Erythroblast (primary cell): ENCODE measurements at regions not wholly inside any gene's neighbourhood (a gene's known extent, or its start where the extent isn't known, plus 50 kb on each side); places are given as distances from the start of the nearest gene placed in this dataset.

Experiments
- DNase-seq, 2 experiments: peaks; one replicate each; lab custom pipeline; 2025; lab: John Stamatoyannopoulos, UW
- GATA1 ChIP-seq: IDR thresholded peaks from 2 replicates; pipeline ENCODE4 v1.6.1; 2011; ENCODE audit warnings: low read depth, mild to moderate bottlenecking, control low read depth, low read length, moderate library complexity
- POLR2A ChIP-seq: IDR thresholded peaks from 2 replicates; pipeline ENCODE4 v1.6.1; 2011; ENCODE audit warnings: mild to moderate bottlenecking, low read length

DNA sequence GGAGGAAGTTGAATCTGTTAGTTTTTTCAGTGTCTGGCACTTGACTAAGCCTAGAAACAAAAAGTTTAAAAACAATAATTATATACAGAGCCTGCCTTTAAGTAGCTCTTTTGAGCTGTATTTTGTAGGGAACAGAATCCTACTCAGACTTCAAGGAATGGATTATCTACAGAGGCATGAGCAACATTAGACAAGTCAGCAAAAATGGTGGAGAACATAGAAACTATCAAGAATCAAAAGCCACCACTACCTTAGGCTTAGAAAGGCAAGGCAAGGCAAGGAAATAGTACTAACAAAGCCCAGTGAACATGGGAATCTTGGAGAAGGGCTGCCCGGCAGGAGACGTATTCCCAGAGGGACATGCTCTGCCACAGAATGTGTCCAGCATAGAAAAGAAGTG, 353.6 kb upstream of the FAT3 start:
- TF ChIP-seq GATA1 = no peak
- no peak for TF ChIP-seq POLR2A

DNA sequence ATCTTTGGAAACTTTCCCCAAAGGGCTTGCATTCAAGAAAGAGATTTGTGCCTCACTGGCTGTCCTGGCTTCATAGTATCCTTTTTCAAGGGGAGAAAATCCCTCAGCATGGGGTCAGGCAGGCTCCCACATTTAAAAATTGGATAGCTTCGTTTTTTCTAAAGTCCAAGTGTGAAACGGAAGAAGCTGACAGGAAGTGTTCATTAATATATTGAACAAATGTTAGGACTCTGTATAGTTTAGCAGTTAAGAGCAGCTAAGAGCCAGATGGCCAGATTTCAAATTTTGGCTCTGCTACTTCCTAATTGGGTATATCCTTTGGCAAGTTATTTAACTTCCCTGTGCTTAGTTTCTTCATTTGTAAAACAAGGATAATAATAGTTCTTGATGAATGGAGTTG, 354.9 kb upstream of the FAT3 start:
- no peak for DNase-seq
- TF ChIP-seq GATA1 (no peak), POLR2A (no peak)

More for the DNA sequence above, 353.6 kb upstream of the FAT3 start:
- DNase-seq = no peak

DNA sequence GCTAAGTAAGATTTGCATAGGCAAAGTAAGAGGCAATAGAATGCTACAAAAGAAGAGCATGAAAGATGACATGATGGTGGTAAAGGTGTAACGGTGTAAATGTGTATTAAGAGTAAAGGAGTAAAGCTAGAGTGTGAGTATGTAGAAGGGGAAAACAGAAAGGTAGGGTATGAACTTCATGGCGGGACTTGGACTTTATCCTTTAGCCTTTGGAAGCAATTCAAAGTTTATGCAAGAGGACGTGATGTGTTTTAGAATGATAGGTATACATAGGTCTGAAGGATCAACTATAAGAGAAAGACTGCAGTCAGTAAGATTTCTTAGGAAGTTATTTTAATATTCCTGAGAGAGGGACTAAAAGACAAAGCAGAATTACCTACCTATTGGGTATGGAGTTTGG, 358.0 kb upstream of the FAT3 start:
- DNase-seq = no peak

DNA sequence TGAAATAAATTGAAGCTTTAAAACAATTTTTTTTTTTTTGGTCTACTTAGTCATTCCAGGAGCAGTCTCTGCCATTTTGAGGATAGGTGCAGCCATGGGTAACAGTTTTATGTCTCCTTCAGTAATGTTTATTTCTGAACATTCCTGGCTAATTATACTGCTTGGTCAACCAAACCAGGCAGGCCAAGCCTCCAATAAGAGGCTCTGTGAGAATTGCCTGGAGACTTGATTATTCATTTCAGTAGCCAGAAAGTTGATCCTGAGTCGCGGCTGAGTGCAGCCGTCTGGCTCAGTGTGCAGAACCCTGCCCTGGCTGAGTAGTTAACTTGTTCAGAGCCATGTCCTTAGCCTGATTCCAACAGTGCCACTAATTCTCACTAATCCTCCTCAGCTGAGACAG, 364.0 kb upstream of the FAT3 start:
- no peak for TF ChIP-seq POLR2A
- TF ChIP-seq GATA1 = no peak
- no peak for DNase-seq

More for the DNA sequence above, 358.0 kb upstream of the FAT3 start:
- no peak for TF ChIP-seq POLR2A

DNA sequence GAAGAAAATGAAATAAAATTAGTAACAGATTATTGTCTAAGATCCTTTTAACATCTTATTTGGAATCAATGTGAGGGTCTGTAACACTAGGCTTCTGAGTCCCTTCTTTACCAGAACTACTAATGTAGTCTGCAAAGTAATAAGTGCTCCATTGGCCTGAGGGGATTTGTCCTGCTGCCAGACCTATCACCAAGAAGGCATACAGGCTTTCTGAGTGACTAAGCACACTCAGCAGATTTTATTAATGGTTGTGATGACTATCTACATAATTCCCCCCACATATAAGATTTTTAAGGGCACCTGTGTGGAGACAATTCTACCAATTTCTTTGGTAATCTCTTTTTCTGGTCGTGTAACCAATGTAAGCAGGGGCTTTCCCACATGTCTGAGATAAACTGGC, 365.0 kb upstream of the FAT3 start:
- DNase-seq = no peak
- no peak for TF ChIP-seq GATA1
- no peak for TF ChIP-seq POLR2A

DNA sequence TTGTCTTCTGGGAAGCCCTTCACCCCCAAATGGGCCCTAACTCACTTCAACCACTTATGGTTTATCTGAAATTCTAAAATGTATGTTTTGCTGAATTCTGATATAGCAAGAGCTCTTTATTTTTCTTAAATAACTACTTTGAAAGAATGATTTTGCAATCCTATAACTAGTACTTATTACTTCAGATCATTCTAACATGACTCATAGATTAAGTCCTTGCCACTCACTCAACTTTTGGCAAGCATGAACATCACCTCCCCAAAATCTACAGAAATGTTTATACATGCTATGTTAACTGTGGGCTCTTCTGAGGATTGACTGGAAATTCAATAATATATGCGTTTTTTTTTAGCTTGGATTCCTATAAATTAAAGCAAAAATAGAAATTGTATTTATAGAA, 367.4 kb upstream of the FAT3 start:
- no peak for DNase-seq
- TF ChIP-seq POLR2A (no peak), GATA1 (no peak)

DNA sequence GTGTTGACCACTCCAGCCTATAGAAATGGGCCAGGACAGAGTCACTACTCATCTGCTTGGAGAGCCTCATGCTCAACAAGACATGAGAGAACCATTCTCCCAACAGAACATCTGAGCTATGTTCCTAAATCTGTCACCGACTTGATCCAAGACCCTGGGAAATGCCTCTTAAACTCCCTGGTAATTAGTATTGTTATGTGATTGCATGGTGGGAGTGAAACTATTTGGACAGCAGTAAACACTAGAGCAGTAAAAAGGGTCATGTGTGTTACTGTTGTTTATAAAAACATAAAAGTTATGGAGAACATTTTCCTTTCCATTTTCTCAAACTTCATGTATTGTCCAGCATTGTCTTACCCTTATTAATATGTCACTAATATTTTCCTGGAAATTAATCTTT, 369.8 kb upstream of the FAT3 start:
- DNase-seq = no peak
- TF ChIP-seq GATA1 = no peak
- no peak for TF ChIP-seq POLR2A

DNA sequence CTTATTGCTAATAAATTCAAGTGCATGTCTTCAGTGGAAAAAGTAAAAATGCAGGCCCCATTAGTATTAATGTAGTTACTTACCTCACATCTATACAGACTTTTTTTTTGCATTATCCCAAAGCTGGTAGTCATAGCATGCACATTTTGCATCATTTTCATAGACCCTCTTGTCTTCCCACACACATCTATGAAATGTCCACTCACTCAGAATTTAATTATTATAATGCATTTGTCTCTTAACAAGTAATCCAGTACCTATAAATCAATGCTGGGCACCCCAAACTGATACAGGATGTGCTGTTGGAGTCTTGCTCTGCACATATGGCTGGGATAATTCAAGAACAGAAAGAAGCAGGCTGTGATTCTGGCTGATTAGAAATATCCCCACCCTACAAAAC, 370.4 kb upstream of the FAT3 start:
- no peak for TF ChIP-seq GATA1
- TF ChIP-seq POLR2A = no peak
- DNase-seq = no peak

DNA sequence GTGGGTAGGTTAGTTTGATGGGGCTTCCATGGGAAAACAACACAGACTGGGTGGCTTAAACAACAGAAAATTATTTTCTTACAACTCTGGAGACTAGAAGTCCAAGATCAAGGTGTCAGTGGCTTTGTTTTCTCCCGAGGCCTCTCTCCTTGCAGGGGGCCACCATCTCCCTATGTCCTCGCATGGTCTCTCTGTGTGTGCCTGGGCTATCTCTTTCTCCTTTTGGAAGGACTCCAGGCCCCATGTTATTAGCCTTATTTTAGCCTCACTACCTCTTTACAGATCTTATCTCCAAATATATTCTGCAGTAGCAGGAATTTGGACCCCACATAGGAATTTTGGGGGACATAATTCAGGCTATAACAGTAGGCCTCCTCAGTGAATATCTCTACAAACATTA, 372.7 kb upstream of the FAT3 start:
- DNase-seq = no peak
- no peak for TF ChIP-seq POLR2A
- no peak for TF ChIP-seq GATA1

DNA sequence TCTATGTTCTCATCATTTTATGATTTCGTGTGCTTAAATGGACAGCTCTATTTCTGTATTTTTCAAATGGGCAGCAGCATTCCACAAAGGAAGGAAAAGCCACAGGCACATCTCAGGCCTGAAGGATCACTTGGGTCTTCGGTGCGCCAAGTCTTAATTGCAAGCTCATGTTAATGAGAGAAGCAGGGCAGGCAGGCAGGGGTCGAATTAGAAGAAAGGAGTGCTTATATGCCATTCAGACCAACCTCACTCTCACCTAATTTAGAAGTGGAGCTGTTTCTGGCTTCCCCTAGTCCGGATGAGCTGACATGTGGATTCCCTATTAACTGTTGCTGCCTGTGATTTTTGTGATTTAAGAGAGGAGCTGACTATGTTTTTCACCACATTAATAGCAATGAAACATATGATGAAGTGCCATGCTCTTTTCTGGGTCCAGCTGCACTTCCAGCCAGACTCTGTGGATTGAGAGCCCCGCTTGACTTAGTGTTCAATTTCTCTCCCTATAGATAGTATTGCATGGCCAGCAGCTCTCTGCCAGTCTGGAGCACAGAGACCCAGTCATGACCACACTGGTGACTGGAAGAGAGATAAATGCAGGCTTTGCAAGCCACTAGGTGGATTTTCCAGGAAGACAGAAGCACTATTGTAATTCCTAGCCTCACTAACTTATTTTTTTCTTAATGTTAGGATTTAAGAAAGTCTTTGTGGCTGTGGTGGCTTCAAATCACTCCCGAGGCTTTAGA, 373.9 kb upstream of the FAT3 start:
- TF ChIP-seq GATA1 = no peak
- TF ChIP-seq POLR2A = no peak
- no peak for DNase-seq

DNA sequence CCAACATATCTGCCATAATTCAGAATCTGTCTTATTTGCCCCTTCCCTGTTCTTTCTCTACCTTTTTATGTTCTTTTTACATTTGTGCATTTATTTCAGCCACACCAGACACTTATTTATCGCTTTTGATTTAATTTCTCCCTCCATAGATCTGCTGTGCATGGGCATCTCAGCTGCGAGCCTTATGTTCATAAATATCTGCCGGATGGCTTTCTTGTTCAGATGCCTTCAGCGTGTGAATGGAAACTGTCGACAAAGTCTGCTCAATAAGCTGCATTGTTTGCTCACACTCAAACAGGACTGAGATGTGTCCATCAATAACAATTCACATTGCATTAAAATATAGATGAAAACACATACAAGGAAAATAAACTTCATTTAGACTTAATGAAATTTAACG, 374.6 kb upstream of the FAT3 start:
- no peak for TF ChIP-seq GATA1
- TF ChIP-seq POLR2A = no peak
- DNase-seq = no peak

DNA sequence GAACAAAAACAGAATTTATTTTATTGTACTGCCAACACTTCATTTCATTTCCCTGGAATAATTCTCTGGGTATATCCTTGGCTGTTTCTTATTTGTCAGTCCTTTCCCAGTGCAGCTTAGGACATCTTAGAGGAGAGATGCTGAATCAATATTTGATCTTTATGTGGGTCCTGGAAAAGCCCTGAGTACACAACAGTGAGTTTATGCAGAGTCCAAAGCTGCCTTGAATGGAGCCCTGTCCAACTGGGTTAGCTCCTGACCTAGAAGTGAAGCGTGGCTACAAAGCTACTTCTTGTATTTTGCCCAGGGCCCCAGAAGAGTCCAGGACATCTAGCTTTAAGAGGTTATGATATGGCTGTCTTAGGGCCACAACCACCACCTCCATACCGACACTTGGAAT, 378.0 kb upstream of the FAT3 start:
- no peak for DNase-seq
- no peak for TF ChIP-seq GATA1
- no peak for TF ChIP-seq POLR2A

DNA sequence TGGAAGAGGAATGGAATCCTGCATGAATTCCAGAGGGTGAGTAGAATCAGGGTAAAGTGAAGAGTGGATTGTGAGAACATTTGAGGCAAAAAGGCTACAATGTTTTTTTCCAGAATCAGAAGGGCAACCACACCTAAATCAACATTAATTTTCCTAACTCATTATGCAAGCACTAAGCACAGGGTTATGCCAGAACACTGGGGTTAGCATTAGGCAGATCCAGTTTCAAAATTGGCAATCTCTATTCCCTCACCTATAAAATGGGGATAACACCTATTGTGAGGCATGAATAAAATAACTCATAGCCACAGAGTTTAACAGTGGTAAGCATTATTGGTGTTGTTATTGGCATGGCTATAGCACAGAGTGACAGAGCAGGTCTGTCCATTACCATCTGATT, 378.6 kb upstream of the FAT3 start:
- TF ChIP-seq POLR2A (no peak), GATA1 (no peak)
- DNase-seq = no peak

DNA sequence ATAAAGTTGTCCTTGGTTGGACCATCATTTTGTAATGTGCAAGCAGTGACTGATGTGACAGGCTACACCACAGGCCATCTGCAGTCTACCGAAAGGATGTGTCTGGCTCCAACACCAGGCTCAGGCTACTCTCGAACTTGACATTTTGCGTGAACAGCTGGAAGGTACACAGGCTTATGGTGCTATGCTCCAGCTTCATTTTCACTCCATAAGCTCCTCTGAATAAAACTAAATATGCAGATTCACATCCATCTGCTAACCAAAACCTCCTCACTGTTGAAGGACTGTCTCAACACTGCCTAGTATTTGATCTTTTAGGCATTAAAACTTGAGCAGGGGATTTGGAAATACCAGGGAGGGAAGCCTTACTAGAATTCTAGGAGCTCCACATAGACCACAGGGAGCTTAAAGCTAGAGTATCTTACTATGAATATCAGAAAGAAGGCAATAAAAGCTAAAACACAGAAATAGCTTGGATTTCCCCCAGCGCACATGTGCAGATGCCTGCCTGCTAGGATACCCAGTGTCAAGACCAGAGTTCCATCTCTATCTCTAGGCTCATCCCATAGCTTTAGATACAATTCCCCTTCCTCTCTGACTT, 383.9 kb upstream of the FAT3 start:
- no peak for TF ChIP-seq GATA1
- no peak for TF ChIP-seq POLR2A
- DNase-seq = no peak
